ENCODE measurements at regions not wholly inside any gene's neighbourhood (a gene's known extent, or its start where the extent isn't known, plus 50 kb on each side); places are given as distances from the start of the nearest gene placed in this dataset.

- H3K27ac ChIP-seq (ENCODE audit: low read length): no peak overlapping the region
- H2AFZ ChIP-seq (ENCODE audit: low read depth, low read length): no peak overlapping the region
- no peaks in the 10 kb centered on the region for H3K27me3 ChIP-seq (ENCODE audit: insufficient read depth, low read length, poor library complexity)
- no peaks in the 10 kb centered on the region for H3K36me3 ChIP-seq (ENCODE audit: insufficient read depth, low read length)
- peaks cover 10% of the 10 kb centered on the region for H3K9me3 ChIP-seq (ENCODE audit: insufficient read depth, low read length, severe bottlenecking)
- H3K4me1 ChIP-seq (ENCODE audit: insufficient read depth, low read length): no peaks in the 10 kb centered on the region
- no peaks in the 10 kb centered on the region for H4K20me1 ChIP-seq (ENCODE audit: insufficient read depth, low read length)
- no peak for ATAC-seq (ENCODE audit: insufficient read depth, low read depth)
- no peaks in the 10 kb centered on the region for H3K79me2 ChIP-seq (ENCODE audit: insufficient read depth, low read length)
- no peak for TF ChIP-seq CTCF (IDR thresholded peaks at IDR 0.05; ENCODE audit: borderline replicate concordance, extremely low read depth, low read length, poor library complexity, severe bottlenecking)
- TF ChIP-seq EZH2 (IDR thresholded peaks at IDR 0.05; ENCODE audit: borderline replicate concordance, low read depth, low read length, severe bottlenecking): no peak
- no peak for DNase-seq
- no peak overlapping the region for H3K9ac ChIP-seq (ENCODE audit: low read depth, low read length)
- H3K4me2 ChIP-seq (ENCODE audit: insufficient read depth, low read length): no peak overlapping the region
- no peak overlapping the region for H3K4me3 ChIP-seq (ENCODE audit: low read depth in 1 of 2, low read length in 2 of 2)
Observed at GRCh38 chr12:91974541-91975085, 171.0 kb downstream of the BTG1 start.

GRCh38 chr12:91973813-91974212 is 171.8 kb downstream of the BTG1 start:
- TF ChIP-seq EZH2 (IDR thresholded peaks at IDR 0.05; ENCODE audit: borderline replicate concordance, low read depth, low read length, severe bottlenecking): no peak
- no peak for TF ChIP-seq CTCF (IDR thresholded peaks at IDR 0.05; ENCODE audit: borderline replicate concordance, extremely low read depth, low read length, poor library complexity, severe bottlenecking)
- H2AFZ ChIP-seq (ENCODE audit: low read depth, low read length): no peak overlapping the region

GRCh38 chr12:91972896-91973295 is 172.8 kb downstream of the BTG1 start:
- H3K79me2 ChIP-seq (ENCODE audit: insufficient read depth, low read length): no peaks in the 10 kb centered on the region
- no peak for ATAC-seq (ENCODE audit: insufficient read depth, low read depth)
- no peak overlapping the region for H3K27ac ChIP-seq (ENCODE audit: low read length)

More at GRCh38 chr12:91973813-91974212, 171.8 kb downstream of the BTG1 start:
- Histone ChIP-seq H3K4me3 (ENCODE audit: low read depth in 1 of 2, low read length in 2 of 2) (no peak overlapping the region), H3K9ac (ENCODE audit: low read depth, low read length) (no peak overlapping the region), H3K9me3 (ENCODE audit: insufficient read depth, low read length, severe bottlenecking) (peaks cover 10% of the 10 kb centered on the region), H4K20me1 (ENCODE audit: insufficient read depth, low read length) (no peaks in the 10 kb centered on the region), H3K27ac (ENCODE audit: low read length) (no peak overlapping the region), H3K4me1 (ENCODE audit: insufficient read depth, low read length) (no peaks in the 10 kb centered on the region), H3K27me3 (ENCODE audit: insufficient read depth, low read length, poor library complexity) (no peaks in the 10 kb centered on the region), H3K36me3 (ENCODE audit: insufficient read depth, low read length) (no peaks in the 10 kb centered on the region), H3K79me2 (ENCODE audit: insufficient read depth, low read length) (no peaks in the 10 kb centered on the region), H3K4me2 (ENCODE audit: insufficient read depth, low read length) (no peak overlapping the region)
- DNase-seq (no peak), ATAC-seq (ENCODE audit: insufficient read depth, low read depth) (no peak)

More at GRCh38 chr12:91972896-91973295, 172.8 kb downstream of the BTG1 start:
- Histone ChIP-seq H3K4me3 (ENCODE audit: low read depth in 1 of 2, low read length in 2 of 2) (no peak overlapping the region), H3K9me3 (ENCODE audit: insufficient read depth, low read length, severe bottlenecking) (peaks cover 10% of the 10 kb centered on the region), H3K27me3 (ENCODE audit: insufficient read depth, low read length, poor library complexity) (no peaks in the 10 kb centered on the region), H4K20me1 (ENCODE audit: insufficient read depth, low read length) (no peaks in the 10 kb centered on the region), H3K4me1 (ENCODE audit: insufficient read depth, low read length) (no peaks in the 10 kb centered on the region), H3K4me2 (ENCODE audit: insufficient read depth, low read length) (no peak overlapping the region), H3K9ac (ENCODE audit: low read depth, low read length) (no peak overlapping the region), H3K36me3 (ENCODE audit: insufficient read depth, low read length) (no peaks in the 10 kb centered on the region), H2AFZ (ENCODE audit: low read depth, low read length) (no peak overlapping the region)
- DNase-seq: no peak
- no peak for TF ChIP-seq CTCF (IDR thresholded peaks at IDR 0.05; ENCODE audit: borderline replicate concordance, extremely low read depth, low read length, poor library complexity, severe bottlenecking)
- TF ChIP-seq EZH2 (IDR thresholded peaks at IDR 0.05; ENCODE audit: borderline replicate concordance, low read depth, low read length, severe bottlenecking): no peak
